IMR-90 (cell line): ENCODE measurements at regions not wholly inside any gene's neighbourhood (a gene's known extent, or its start where the extent isn't known, plus 50 kb on each side); places are given as distances from the start of the nearest gene placed in this dataset.
A peak's percentile ranks its signal among the peaks of the same experiment; 100 is the strongest.

Experiments used
- ATAC-seq: fragments of 200-7000 bp; cut with Tn5 transposase; 2 replicates; pipeline ENCODE4 v1.9.1; 2020; ENCODE audit warnings: low read depth, mild to moderate bottlenecking, moderate library complexity
- BruUV-seq: library from RNA; stranded (reverse); fragments of 400-500 nt; replicated peaks from 2 replicates; lab custom pipeline; 2021; lab: Mats Ljungman, UMichigan
- CTCF ChIA-PET: fragments of 300-600 bp; formaldehyde crosslinking; extraction: SDS; loops from one replicate; lab custom pipeline; 2021; ENCODE audit warnings: antibody characterized with exemption; lab: Yijun Ruan, JAX
- POLR2A ChIA-PET: fragments of 300-600 bp; sonication (Branson Sonifier 250); formaldehyde crosslinking; loops from one replicate; lab custom pipeline; 2022; ENCODE audit warnings: antibody characterized with exemption; ENCODE audit not compliant: unreplicated experiment; lab: Charles Lee
- DNase-seq: peaks from one replicate; pipeline ENCODE4 v3.0.0; 2013
- H2AFZ ChIP-seq: replicated peaks from 2 replicates; pipeline ENCODE3; 2013; ENCODE audit warnings: low read length, mild to moderate bottlenecking; ENCODE audit not compliant: poor library complexity
- H2AK5ac ChIP-seq: 2 replicates; pipeline ENCODE4 v1.6.1; 2013; ENCODE audit warnings: low read depth, low read length, inconsistent platforms
- H2AK9ac ChIP-seq: replicated peaks from 2 replicates; pipeline ENCODE3; 2013; ENCODE audit warnings: mild to moderate bottlenecking, low read depth, low read length, moderate library complexity; ENCODE audit not compliant: poor library complexity
- H2BK120ac ChIP-seq: 2 replicates; pipeline ENCODE4 v1.6.1; 2013; ENCODE audit warnings: low read depth, low read length, inconsistent platforms
- H2BK15ac ChIP-seq: 3 replicates; pipeline ENCODE4 v1.6.1; 2013; ENCODE audit warnings: low read depth, low read length, inconsistent platforms
- H2BK20ac ChIP-seq: 2 replicates; pipeline ENCODE4 v1.6.1; 2013; ENCODE audit warnings: low read depth, mild to moderate bottlenecking, inconsistent platforms, low read length, moderate library complexity
- H2BK5ac ChIP-seq: 2 replicates; pipeline ENCODE4 v1.6.1; 2013; ENCODE audit warnings: mild to moderate bottlenecking, low read depth, low read length, inconsistent platforms; ENCODE audit not compliant: poor library complexity, severe bottlenecking
- H3K14ac ChIP-seq: replicated peaks from 2 replicates; pipeline ENCODE4 v1.6.1; 2013; ENCODE audit warnings: low read depth, low read length, inconsistent platforms
- H3K18ac ChIP-seq: 2 replicates; pipeline ENCODE4 v1.6.1; 2013; ENCODE audit warnings: low read depth, low read length, control low read depth
- H3K23ac ChIP-seq: 2 replicates; pipeline ENCODE4 v1.6.1; 2013; ENCODE audit warnings: low read depth, low read length, inconsistent platforms
- H3K27ac ChIP-seq: 2 replicates; pipeline ENCODE4 v1.5.1; 2013; ENCODE audit warnings: mild to moderate bottlenecking, control low read depth, low read length; ENCODE audit not compliant: insufficient read depth
- H3K27me3 ChIP-seq: 2 replicates; pipeline ENCODE4 v1.6.1; 2013; ENCODE audit warnings: low read length; ENCODE audit not compliant: control insufficient read depth, insufficient read depth
- H3K36me3 ChIP-seq: 2 replicates; pipeline ENCODE4 v1.6.1; 2013; ENCODE audit warnings: low read length, mixed read lengths; ENCODE audit not compliant: control insufficient read depth, insufficient read depth
- H3K4ac ChIP-seq: 2 replicates; pipeline ENCODE4 v1.6.1; 2013; ENCODE audit warnings: low read depth, low read length, inconsistent platforms
- H3K4me1 ChIP-seq: 2 replicates; pipeline ENCODE4 v1.6.1; 2013; ENCODE audit warnings: low read length, mixed read lengths; ENCODE audit not compliant: control insufficient read depth, insufficient read depth
- H3K4me2 ChIP-seq: 2 replicates; pipeline ENCODE4 v1.6.1; 2013; ENCODE audit warnings: low read depth, mild to moderate bottlenecking, control low read depth, low read length, moderate library complexity
- H3K4me3 ChIP-seq: 2 replicates; pipeline ENCODE4 v1.5.1; 2013; ENCODE audit warnings: low read depth, mild to moderate bottlenecking, control low read depth, low read length, moderate library complexity; ENCODE audit not compliant: insufficient read depth
- H3K56ac ChIP-seq: 2 replicates; pipeline ENCODE4 v1.6.1; 2013; ENCODE audit warnings: low read length, inconsistent platforms; ENCODE audit not compliant: insufficient read depth; ENCODE audit errors: extremely low read depth
- H3K79me1 ChIP-seq, 2 experiments: 2 replicates each; pipeline ENCODE4 v1.6.1; 2013; ENCODE audit warnings: low read length in 2 of 2, inconsistent platforms in 1 of 2, low read depth in 1 of 2
- H3K9ac ChIP-seq: 2 replicates; pipeline ENCODE4 v1.6.1; 2013; ENCODE audit warnings: low read depth, low read length, control low read depth
- H3K9me1 ChIP-seq: 2 replicates; pipeline ENCODE4 v1.6.1; 2013; ENCODE audit warnings: low read length, inconsistent platforms; ENCODE audit not compliant: insufficient read depth
- H3K9me3 ChIP-seq: 2 replicates; pipeline ENCODE4 v1.6.1; 2013; ENCODE audit warnings: low read length; ENCODE audit not compliant: control insufficient read depth, insufficient read depth
- H4K20me1 ChIP-seq: 2 replicates; pipeline ENCODE4 v1.6.1; 2013; ENCODE audit warnings: low read length, inconsistent platforms; ENCODE audit not compliant: insufficient read depth
- H4K5ac ChIP-seq: 2 replicates; pipeline ENCODE4 v1.6.1; 2013; ENCODE audit warnings: mild to moderate bottlenecking, low read depth, low read length, control low read depth
- H4K8ac ChIP-seq, 2 experiments: 2 replicates each; pipeline ENCODE4 v1.6.1; 2013; ENCODE audit warnings: low read depth in 2 of 2, low read length in 2 of 2, control low read depth in 1 of 2, inconsistent platforms in 1 of 2
- H4K91ac ChIP-seq: 2 replicates; pipeline ENCODE4 v1.6.1; 2013; ENCODE audit warnings: low read depth, low read length, inconsistent platforms; ENCODE audit not compliant: insufficient read depth
- BHLHE40 ChIP-seq: fragments of 150-350 bp; IDR thresholded peaks from 2 replicates; pipeline ENCODE4 v1.6.1; 2016; ENCODE audit warnings: mild to moderate bottlenecking, low read depth, low read length
- CEBPB ChIP-seq: IDR thresholded peaks from 2 replicates; pipeline ENCODE4 v1.6.1; 2012; ENCODE audit warnings: low read depth, low read length, improper control_type of control experiment
- CHD1 ChIP-seq: IDR thresholded peaks from 2 replicates; pipeline ENCODE4 v1.6.1; 2012; ENCODE audit warnings: low read depth, low read length, improper control_type of control experiment
- CTCF ChIP-seq: conservative IDR thresholded peaks from 2 replicates; pipeline ENCODE4 v1.5.1; 2012; ENCODE audit warnings: mild to moderate bottlenecking, low read depth, low read length, improper control_type of control experiment
- ELK1 ChIP-seq: fragments of 150-350 bp; IDR thresholded peaks from 2 replicates; pipeline ENCODE4 v1.6.1; 2016; ENCODE audit warnings: low read depth, mild to moderate bottlenecking, low read length, moderate library complexity, borderline replicate concordance
- FOS ChIP-seq: fragments of 150-350 bp; IDR thresholded peaks from 2 replicates; pipeline ENCODE4 v1.6.1; 2016; ENCODE audit warnings: low read depth, low read length
- MAFK ChIP-seq: IDR thresholded peaks from 2 replicates; pipeline ENCODE4 v1.6.1; 2012; ENCODE audit warnings: low read depth, low read length, improper control_type of control experiment
- MAZ ChIP-seq: IDR thresholded peaks from 2 replicates; pipeline ENCODE4 v1.6.1; 2012; ENCODE audit warnings: low read depth, mild to moderate bottlenecking, low read length, improper control_type of control experiment, moderate library complexity, borderline replicate concordance
- MXI1 ChIP-seq: IDR thresholded peaks from 2 replicates; pipeline ENCODE4 v1.6.1; 2012; ENCODE audit warnings: low read depth, mild to moderate bottlenecking, low read length, moderate library complexity, borderline replicate concordance
- NFE2L2 ChIP-seq: fragments of 150-350 bp; IDR thresholded peaks from 2 replicates; pipeline ENCODE4 v1.6.1; 2016; ENCODE audit warnings: low read depth, mild to moderate bottlenecking, low read length
- POLR2A ChIP-seq: IDR thresholded peaks from 2 replicates; pipeline ENCODE4 v1.6.1; 2012; ENCODE audit warnings: mild to moderate bottlenecking, low read depth, low read length
- RAD21 ChIP-seq: IDR thresholded peaks from 2 replicates; pipeline ENCODE4 v1.6.1; 2012; ENCODE audit warnings: low read length, improper control_type of control experiment
- RCOR1 ChIP-seq: IDR thresholded peaks from 2 replicates; pipeline ENCODE4 v1.6.1; 2012; ENCODE audit warnings: mild to moderate bottlenecking, low read length, improper control_type of control experiment; ENCODE audit not compliant: insufficient replicate concordance
- RFX5 ChIP-seq: IDR thresholded peaks from 2 replicates; pipeline ENCODE4 v1.8.0; 2012; ENCODE audit warnings: low read depth, mild to moderate bottlenecking, low read length, moderate library complexity
- SMC3 ChIP-seq: fragments of 150-350 bp; IDR thresholded peaks from 2 replicates; pipeline ENCODE4 v1.6.1; 2016; ENCODE audit warnings: low read depth, mild to moderate bottlenecking, antibody characterized with exemption, low read length, moderate library complexity
- USF2 ChIP-seq: fragments of 150-350 bp; IDR thresholded peaks from 2 replicates; pipeline ENCODE4 v1.6.1; 2017; ENCODE audit warnings: mild to moderate bottlenecking, antibody characterized with exemption, low read length, low read depth
- WGBS, 2 experiments: methylation state at CpG; one replicate each; pipeline versions ENCODE4 v1.1.5 to v1.1.7; 2013; ENCODE audit warnings: missing lambda C conversion rate in 2 of 2; ENCODE audit not compliant: insufficient read length in 1 of 2; ENCODE audit errors: extremely low coverage in 2 of 2; 5-methylcytosine and 5-hydroxymethylcytosine counted together
- dilution Hi-C: fragments of 300-500 bp; cut with HindIII; formaldehyde crosslinking; loops from one replicate; pipeline ENCODE4 v1.14.3; 2018; ENCODE audit warnings: low sequenced_read_pairs; ENCODE audit not compliant: unreplicated experiment
- in situ Hi-C: fragments of 300-500 bp; cut with MboI; formaldehyde crosslinking; loops from 3 replicates; pipeline ENCODE4 v1.14.3; 2019; ENCODE audit warnings: low sequenced_read_pairs, inconsistent platforms, mixed read lengths
- intact Hi-C: fragments of 100-400 bp; cut with micrococcal nuclease; formaldehyde crosslinking; loops from 2 replicates; pipeline ENCODE4 v1.10.0; 2022

GRCh38 chr1:184859381-184860105, 104.9 kb upstream of the EDEM3 start:
- no peak overlapping the region for H3K9ac ChIP-seq
- H3K27ac ChIP-seq, result no peak overlapping the region
- 83% methylated on average over 1 of the region's 5 CpGs; no CpG with 5 or more reads in 1 of the 2 experiments for WGBS, 2 experiments
- H2BK120ac ChIP-seq, result no peak overlapping the region
- DNase-seq (no peak), ATAC-seq (no peak)
- no peak overlapping the region for H3K4me2 ChIP-seq
- H4K8ac ChIP-seq, result no peak overlapping the region
- no peak overlapping the region for H2BK15ac ChIP-seq
- no peak overlapping the region for H3K4me3 ChIP-seq
- H3K18ac ChIP-seq, result no peak overlapping the region
- no peaks in the 10 kb centered on the region for H3K27me3 ChIP-seq
- H2BK20ac ChIP-seq, result no peak overlapping the region
- no peak overlapping the region for H2AFZ ChIP-seq
- no peak overlapping the region for H4K5ac ChIP-seq
- H2BK5ac ChIP-seq, result no peak overlapping the region
- in situ Hi-C loops, result no loop called here
- intact Hi-C loops, result loop anchor here (5.0 kb wide), 1 partner anchor 37 kb away; no protein-coding TSS in a partner anchor
- no peak overlapping the region for H3K23ac ChIP-seq
- no peaks in the 10 kb centered on the region for H4K20me1 ChIP-seq
- 0 out of 2 replicates have a peak, but pooled peaks cover 13% of the 10 kb centered on the region for H3K9me1 ChIP-seq
- POLR2A ChIA-PET, result no interaction called here
- peaks cover 1% of the 10 kb centered on the region; the same call in 1 of the 2 replicates for H3K4me1 ChIP-seq
- CTCF ChIA-PET, result no interaction called here
- no peak overlapping the region for H3K4ac ChIP-seq
- TF ChIP-seq CEBPB (no peak), MXI1 (no peak), RCOR1 (no peak), MAFK (no peak), SMC3 (no peak), MAZ (no peak), CTCF (no peak), NFE2L2 (no peak), USF2 (no peak), ELK1 (no peak), CHD1 (no peak), RFX5 (no peak), RAD21 (no peak), POLR2A (no peak), FOS (no peak), BHLHE40 (no peak)
- dilution Hi-C loops, result no loop called here
- peaks cover 0 to 4% of the 10 kb centered on the region in 2 experiments; a peak in 1 of 4 replicates for H3K79me1 ChIP-seq
- H2AK5ac ChIP-seq, result no peak overlapping the region
- no peaks in the 10 kb centered on the region for H3K36me3 ChIP-seq
- peak overlapping the region; percentile 34 for H2AK9ac ChIP-seq
- 0 out of 2 replicates have a peak overlapping the region, but pooled peaks have one; percentile 1 for H3K56ac ChIP-seq
- H4K91ac ChIP-seq, result no peak overlapping the region
- no peak overlapping the region for H3K14ac ChIP-seq
- no peaks in the 10 kb centered on the region for H3K9me3 ChIP-seq
- BruUV-seq, result no TSS peak
